Kidney epithelial cell (primary cell): ENCODE measurements at regions not wholly inside any gene's neighbourhood (a gene's known extent, or its start where the extent isn't known, plus 50 kb on each side); places are given as distances from the start of the nearest gene placed in this dataset.

Experiments used
- DNase-seq: peaks from one replicate; pipeline ENCODE4 v3.0.0-alpha.2; 2010; ENCODE audit warnings: low read depth
- H3K27me3 ChIP-seq: 2 replicates; pipeline ENCODE4 v1.6.0; 2011; ENCODE audit warnings: low read length; ENCODE audit not compliant: control insufficient read depth, insufficient read depth
- H3K36me3 ChIP-seq: 2 replicates; pipeline ENCODE4 v1.5.1; 2011; ENCODE audit warnings: low read length; ENCODE audit not compliant: control insufficient read depth, insufficient read depth
- H3K4me3 ChIP-seq: 2 replicates; pipeline ENCODE4 v1.5.1; 2011; ENCODE audit warnings: low read depth, mild to moderate bottlenecking, control low read depth, low read length
- TF ChIP-seq, protein P1 (sequence below): IDR thresholded peaks from 2 replicates; pipeline ENCODE4 v1.5.1; 2011; ENCODE audit warnings: mild to moderate bottlenecking, moderate library complexity, low read length, control low read depth, inconsistent platforms; ENCODE audit not compliant: insufficient read depth, poor library complexity, severe bottlenecking

DNA sequence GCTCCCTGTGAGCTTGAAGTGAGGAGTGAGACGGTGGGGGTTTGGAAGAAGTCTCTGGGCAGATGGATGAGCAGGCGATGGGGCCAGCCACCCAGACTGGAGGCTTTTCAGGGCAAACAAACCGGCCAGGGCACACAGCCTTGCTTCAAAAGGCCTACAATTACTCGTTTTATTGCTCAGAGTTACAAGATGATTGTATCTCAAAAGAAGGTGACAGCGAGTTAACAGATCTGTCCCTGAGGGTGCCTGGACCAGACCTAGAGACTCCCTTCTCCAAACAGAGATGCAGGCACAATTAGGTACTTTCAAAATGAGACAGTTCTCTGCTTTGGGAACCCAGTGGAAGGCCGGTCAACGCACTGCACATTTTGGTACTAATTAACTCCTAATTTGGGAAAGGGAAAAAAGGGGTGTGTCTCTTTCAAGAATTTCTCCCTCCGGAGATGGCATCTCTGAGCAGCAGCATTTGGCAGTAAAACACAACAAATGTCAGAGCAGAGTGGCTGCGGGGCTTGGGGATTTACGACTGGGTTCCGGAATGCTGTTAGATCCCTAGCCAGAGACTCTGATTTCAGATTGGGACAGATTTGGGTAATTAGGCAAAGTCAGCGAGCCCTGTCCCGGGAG, 226.7 kb downstream of the TTC32 start:
- TF ChIP-seq, protein P1, sequence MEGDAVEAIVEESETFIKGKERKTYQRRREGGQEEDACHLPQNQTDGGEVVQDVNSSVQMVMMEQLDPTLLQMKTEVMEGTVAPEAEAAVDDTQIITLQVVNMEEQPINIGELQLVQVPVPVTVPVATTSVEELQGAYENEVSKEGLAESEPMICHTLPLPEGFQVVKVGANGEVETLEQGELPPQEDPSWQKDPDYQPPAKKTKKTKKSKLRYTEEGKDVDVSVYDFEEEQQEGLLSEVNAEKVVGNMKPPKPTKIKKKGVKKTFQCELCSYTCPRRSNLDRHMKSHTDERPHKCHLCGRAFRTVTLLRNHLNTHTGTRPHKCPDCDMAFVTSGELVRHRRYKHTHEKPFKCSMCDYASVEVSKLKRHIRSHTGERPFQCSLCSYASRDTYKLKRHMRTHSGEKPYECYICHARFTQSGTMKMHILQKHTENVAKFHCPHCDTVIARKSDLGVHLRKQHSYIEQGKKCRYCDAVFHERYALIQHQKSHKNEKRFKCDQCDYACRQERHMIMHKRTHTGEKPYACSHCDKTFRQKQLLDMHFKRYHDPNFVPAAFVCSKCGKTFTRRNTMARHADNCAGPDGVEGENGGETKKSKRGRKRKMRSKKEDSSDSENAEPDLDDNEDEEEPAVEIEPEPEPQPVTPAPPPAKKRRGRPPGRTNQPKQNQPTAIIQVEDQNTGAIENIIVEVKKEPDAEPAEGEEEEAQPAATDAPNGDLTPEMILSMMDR, result no peak
- DNase-seq, result no peak
- no peak overlapping the region for H3K4me3 ChIP-seq
- no peaks in the 10 kb centered on the region for H3K36me3 ChIP-seq
- no peaks in the 10 kb centered on the region for H3K27me3 ChIP-seq

DNA sequence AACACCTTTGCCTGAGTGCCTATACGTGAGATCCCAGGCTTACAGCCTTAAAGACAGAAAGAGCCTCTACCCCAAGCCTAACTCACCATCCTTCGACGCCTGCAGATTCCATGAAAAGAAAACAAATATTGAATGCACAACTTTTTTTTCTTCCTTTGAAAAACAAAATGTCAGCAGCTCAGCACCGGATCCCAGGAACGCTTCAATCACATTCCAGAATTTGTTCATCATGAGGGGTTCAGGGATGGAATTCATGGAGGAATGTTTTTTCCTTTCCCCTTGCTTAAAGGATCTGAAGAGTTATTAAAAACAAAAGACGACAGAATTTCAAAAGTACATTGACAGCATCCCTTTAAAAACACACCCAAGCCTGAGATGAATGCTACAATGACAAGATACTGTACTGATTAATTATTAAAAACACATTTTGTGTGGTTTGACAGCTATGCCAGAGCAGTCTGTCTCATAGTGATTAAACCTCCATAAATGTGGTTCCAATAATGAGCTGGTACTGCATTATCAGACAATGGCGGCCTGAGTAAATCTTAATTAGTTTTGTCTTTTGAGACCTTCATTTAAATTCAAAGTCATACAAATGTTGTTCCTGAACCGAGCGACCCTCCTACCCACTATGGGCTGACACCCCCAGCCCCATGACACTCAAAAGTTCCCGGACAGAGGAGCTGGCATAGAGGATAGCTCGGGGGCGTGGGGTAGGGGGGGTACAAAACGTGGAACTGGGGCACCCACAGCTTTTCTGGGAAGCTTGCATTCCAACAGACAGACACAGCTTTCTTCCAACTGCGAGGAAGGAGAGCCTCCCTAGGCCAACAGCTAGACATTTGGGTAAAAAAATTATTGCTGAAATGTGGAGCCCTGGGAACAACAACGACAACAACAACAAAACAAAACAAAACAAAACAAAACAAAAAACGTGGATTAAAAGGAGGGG, 227.5 kb downstream of the TTC32 start:
- H3K27me3 ChIP-seq, result no peaks in the 10 kb centered on the region
- no peak for DNase-seq

DNA sequence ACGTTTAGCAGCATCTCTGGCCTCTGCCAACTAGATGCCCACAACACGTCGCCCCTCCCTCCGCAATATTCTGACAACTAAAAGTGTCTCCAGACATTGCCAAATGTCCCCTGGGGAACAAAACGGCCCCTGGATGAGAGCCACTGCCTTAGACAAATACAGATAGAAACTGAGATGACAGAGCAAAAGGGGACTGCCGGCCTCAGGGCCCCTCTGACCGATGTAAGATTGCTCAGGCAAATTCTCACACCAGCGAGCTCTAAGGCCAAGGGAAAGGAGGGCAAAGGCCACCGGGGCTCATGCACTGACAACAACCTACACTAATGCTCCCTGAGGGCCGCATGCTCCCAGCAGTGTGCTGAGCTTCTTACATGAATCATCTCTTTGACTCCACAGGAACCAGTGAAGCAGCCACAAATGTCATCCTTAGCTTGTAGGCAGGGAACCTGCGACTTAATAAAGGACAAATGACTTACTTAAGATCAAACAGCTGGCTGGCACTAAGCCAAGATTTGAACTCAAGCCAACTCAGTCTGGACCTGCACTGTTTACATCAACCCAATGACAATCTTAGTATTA, 228.5 kb downstream of the TTC32 start:
- Histone ChIP-seq H3K36me3 (no peaks in the 10 kb centered on the region), H3K27me3 (no peaks in the 10 kb centered on the region), H3K4me3 (no peak overlapping the region)
- no peak for DNase-seq
- TF ChIP-seq, protein P1, result no peak

More for the DNA sequence above, 227.5 kb downstream of the TTC32 start:
- TF ChIP-seq, protein P1, result no peak
- H3K4me3 ChIP-seq, result no peak overlapping the region
- H3K36me3 ChIP-seq, result no peaks in the 10 kb centered on the region

DNA sequence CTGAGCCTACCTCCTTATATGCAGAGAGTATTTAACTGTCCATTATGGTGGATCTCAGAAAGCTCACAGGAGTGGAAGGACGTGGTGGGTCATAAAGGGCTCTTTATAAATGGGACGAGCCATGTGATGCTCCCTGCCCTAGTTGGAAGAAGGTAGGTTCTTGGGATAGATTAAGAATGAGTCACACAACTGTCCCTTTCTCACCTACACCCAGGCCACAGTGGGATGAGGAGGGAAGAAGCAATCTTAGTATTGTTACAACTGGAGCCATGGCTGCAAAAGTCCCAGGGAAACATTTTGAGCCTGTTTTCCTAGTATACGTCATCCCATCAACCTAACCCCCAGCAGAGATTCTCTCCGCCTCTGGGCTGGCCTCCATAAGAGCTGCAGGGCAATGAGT, 229.9 kb downstream of the TTC32 start:
- Histone ChIP-seq H3K4me3 (no peak overlapping the region), H3K36me3 (no peaks in the 10 kb centered on the region), H3K27me3 (no peaks in the 10 kb centered on the region)
- TF ChIP-seq, protein P1, result no peak
- DNase-seq, result no peak

DNA sequence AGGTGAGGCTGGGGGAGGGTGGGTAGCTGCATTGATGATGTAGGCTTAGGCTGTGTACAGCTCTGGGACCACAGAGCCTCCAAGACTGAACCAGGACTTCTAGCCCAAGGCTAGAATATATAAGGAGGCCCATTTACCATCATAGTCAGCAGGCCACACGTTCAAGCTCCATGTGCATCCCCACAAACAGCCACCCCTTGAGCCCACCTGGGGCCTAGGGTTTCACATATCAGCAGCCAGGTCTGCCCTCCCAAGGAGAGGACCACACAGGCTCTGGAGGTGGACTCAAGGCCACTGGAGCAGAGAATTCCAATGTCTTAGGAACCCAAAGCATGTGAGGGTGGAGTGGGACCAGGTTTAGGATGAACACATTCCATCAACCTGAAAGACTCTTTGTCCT, 230.5 kb downstream of the TTC32 start:
- TF ChIP-seq, protein P1, result no peak
- H3K4me3 ChIP-seq, result no peak overlapping the region
- no peaks in the 10 kb centered on the region for H3K36me3 ChIP-seq
- DNase-seq, result no peak
- no peaks in the 10 kb centered on the region for H3K27me3 ChIP-seq
